ENCODE measurements at regions not wholly inside any gene's neighbourhood (a gene's known extent, or its start where the extent isn't known, plus 50 kb on each side); places are given as distances from the start of the nearest gene placed in this dataset.

GRCh38 chrX:10966057-10966456 is 145.1 kb upstream of the HCCS start:
- no peak for TF ChIP-seq CTCF (IDR thresholded peaks at IDR 0.05; ENCODE audit: borderline replicate concordance, extremely low read depth, low read length, poor library complexity, severe bottlenecking)
- no peak for TF ChIP-seq EZH2 (IDR thresholded peaks at IDR 0.05; ENCODE audit: borderline replicate concordance, low read depth, low read length, severe bottlenecking)

Data from DND-41 (cell line).